Renal cortex interstitium (tissue), 11 donors: ENCODE measurements at regions not wholly inside any gene's neighbourhood (a gene's known extent, or its start where the extent isn't known, plus 50 kb on each side); places are given as distances from the start of the nearest gene placed in this dataset.
"Not testable (repeated sequence)": the region's sequence is repeated elsewhere in the genome, so short reads cannot be mapped to it uniquely, and the experiment has no call there.

Experiments
- DNase-seq, 11 donors: peaks; one replicate each; pipeline ENCODE4 v3.0.0-alpha.2; 2013; ENCODE audit warnings: low read depth in 9 of 11, low spot score in 4 of 11; ENCODE audit errors: extremely low read depth in 1 of 11

- DNase-seq = not testable (repeated sequence)
Measured at GRCh38 chr6:14242912-14243311, 125.3 kb downstream of the CD83 start.

GRCh38 chr6:14243597-14243996 is 126.0 kb downstream of the CD83 start:
- no peak for DNase-seq

- no peak for DNase-seq
Measured at GRCh38 chr6:14246876-14247275, 129.3 kb downstream of the CD83 start.

- no peak for DNase-seq
Measured at GRCh38 chr6:14250573-14250972, 133.0 kb downstream of the CD83 start.

GRCh38 chr6:14252271-14252850 is 134.8 kb downstream of the CD83 start:
- DNase-seq = no peak

GRCh38 chr6:14254505-14254904 is 136.9 kb downstream of the CD83 start:
- DNase-seq = no peak

GRCh38 chr6:14255916-14256315 is 138.3 kb downstream of the CD83 start:
- no peak for DNase-seq

GRCh38 chr6:14258117-14258516 is 140.5 kb downstream of the CD83 start:
- no peak for DNase-seq

GRCh38 chr6:14258695-14259593 is 141.4 kb downstream of the CD83 start:
- no peak for DNase-seq

- DNase-seq = no peak
Measured at GRCh38 chr6:14259594-14260152, 142.1 kb downstream of the CD83 start.

GRCh38 chr6:14260839-14261238 is 143.3 kb downstream of the CD83 start:
- no peak for DNase-seq

GRCh38 chr6:14263881-14264424 is 146.4 kb downstream of the CD83 start:
- DNase-seq = no peak

GRCh38 chr6:14265049-14266021 is 147.8 kb downstream of the CD83 start:
- DNase-seq = no peak

- DNase-seq = no peak
Measured at GRCh38 chr6:14266266-14266665, 148.7 kb downstream of the CD83 start.

- no peak for DNase-seq
Measured at GRCh38 chr6:14267885-14268660, 150.5 kb downstream of the CD83 start.

GRCh38 chr6:14269436-14269835 is 151.9 kb downstream of the CD83 start:
- no peak for DNase-seq

GRCh38 chr6:14270142-14270893 is 152.7 kb downstream of the CD83 start:
- DNase-seq = no peak
